Suppressor macrophage (primary cell): ENCODE measurements at regions not wholly inside any gene's neighbourhood (a gene's known extent, or its start where the extent isn't known, plus 50 kb on each side); places are given as distances from the start of the nearest gene placed in this dataset.
A peak's percentile ranks its signal among the peaks of the same experiment; 100 is the strongest.

Experiments used
- DNase-seq, 4 experiments: peaks; one replicate each; pipeline ENCODE4 v3.0.0-alpha.2; 2020 to 2022

GRCh38 chr1:192713921-192714320, 78.0 kb downstream of the RGS13 start:
- no peak for DNase-seq

- no peak for DNase-seq
Measured at GRCh38 chr1:192724670-192725069, 84.2 kb upstream of the RGS2 start.

GRCh38 chr1:192726820-192727504, 81.9 kb upstream of the RGS2 start:
- no peak for DNase-seq

- DNase-seq, result no peak
Measured at GRCh38 chr1:192729500-192729899, 79.3 kb upstream of the RGS2 start.

- DNase-seq, result no peak
Measured at GRCh38 chr1:192730198-192730597, 78.6 kb upstream of the RGS2 start.

GRCh38 chr1:192732787-192733186, 76.1 kb upstream of the RGS2 start:
- peak in 3 of 4 experiments; percentile 2 to 12 (median 5) for DNase-seq

GRCh38 chr1:192735298-192735915, 73.4 kb upstream of the RGS2 start:
- DNase-seq, result no peak

- no peak for DNase-seq
Measured at GRCh38 chr1:192737306-192737705, 71.5 kb upstream of the RGS2 start.

GRCh38 chr1:192739476-192740184, 69.2 kb upstream of the RGS2 start:
- no peak for DNase-seq

- DNase-seq, result no peak
Measured at GRCh38 chr1:192740214-192740613, 68.6 kb upstream of the RGS2 start.

- DNase-seq, result no peak
Measured at GRCh38 chr1:192741095-192741494, 67.7 kb upstream of the RGS2 start.

GRCh38 chr1:192747301-192747700, 61.5 kb upstream of the RGS2 start:
- DNase-seq, result no peak

GRCh38 chr1:192747943-192748342, 60.9 kb upstream of the RGS2 start:
- peak in 1 of 4 experiments; percentile 28 for DNase-seq

GRCh38 chr1:192749349-192749748, 59.5 kb upstream of the RGS2 start:
- no peak for DNase-seq

- DNase-seq, result no peak
Measured at GRCh38 chr1:192751260-192751659, 57.6 kb upstream of the RGS2 start.

GRCh38 chr1:192756314-192756713, 52.5 kb upstream of the RGS2 start:
- no peak for DNase-seq

GRCh38 chr1:192756847-192757246, 52.0 kb upstream of the RGS2 start:
- DNase-seq, result no peak

GRCh38 chr1:192758492-192758891, 50.3 kb upstream of the RGS2 start:
- DNase-seq, result no peak
